Lung (tissue), 11 donors: ENCODE measurements at regions not wholly inside any gene's neighbourhood (a gene's known extent, or its start where the extent isn't known, plus 50 kb on each side); places are given as distances from the start of the nearest gene placed in this dataset.

Experiments
- ATAC-seq: fragments of 200-7000 bp; cut with Tn5 transposase; one replicate; pipeline ENCODE4 v1.9.1; 2020; ENCODE audit warnings: moderate number of reproducible peaks; ENCODE audit not compliant: insufficient read depth, low FRiP score
- DNase-seq, 3 donors: peaks; one replicate each; pipeline ENCODE4 v3.0.0-alpha.2; 2013 to 2017
- H3K27ac ChIP-seq, 2 donors: one replicate each; pipeline ENCODE4 v1.5.1; 2013; ENCODE audit warnings: mild to moderate bottlenecking in 2 of 2, moderate library complexity in 2 of 2, control low read depth in 1 of 2, inconsistent platforms in 1 of 2, low read depth in 1 of 2, low read length in 1 of 2
- H3K27me3 ChIP-seq, 3 donors: one replicate each; pipeline ENCODE4 v1.5.1; 2013; ENCODE audit warnings: low read length in 2 of 3; ENCODE audit not compliant: control insufficient read depth in 3 of 3, insufficient read depth in 3 of 3
- H3K36me3 ChIP-seq, 4 donors: one replicate each; pipeline ENCODE4 v1.5.1; 2013; ENCODE audit warnings: low read length in 4 of 4, mild to moderate bottlenecking in 1 of 4, moderate library complexity in 1 of 4; ENCODE audit not compliant: control insufficient read depth in 4 of 4, insufficient read depth in 4 of 4
- H3K4me1 ChIP-seq, 5 donors: one replicate each; pipeline ENCODE4 v1.5.1; 2013; ENCODE audit warnings: low read length in 5 of 5, mild to moderate bottlenecking in 2 of 5, moderate library complexity in 1 of 5; ENCODE audit not compliant: control insufficient read depth in 5 of 5, insufficient read depth in 5 of 5
- H3K4me3 ChIP-seq: one replicate; pipeline ENCODE4 v1.5.1; 2013; ENCODE audit warnings: mild to moderate bottlenecking, control low read depth, moderate library complexity
- H3K9ac ChIP-seq, 2 donors: one replicate each; pipeline ENCODE4 v1.5.1; 2013; ENCODE audit warnings: low read length in 2 of 2, control low read depth in 1 of 2; ENCODE audit not compliant: insufficient read depth in 1 of 2
- H3K9me3 ChIP-seq, 4 donors: one replicate each; pipeline ENCODE4 v1.5.1; 2013; ENCODE audit warnings: low read length in 3 of 4, mild to moderate bottlenecking in 1 of 4, moderate library complexity in 1 of 4; ENCODE audit not compliant: control insufficient read depth in 4 of 4, insufficient read depth in 3 of 4
- CTCF ChIP-seq: IDR thresholded peaks from 2 replicates; pipeline ENCODE4 v1.5.1; 2012; ENCODE audit warnings: mild to moderate bottlenecking; ENCODE audit errors: control extremely low read depth, extremely low read depth
- WGBS, 2 donors: extraction: QIAGEN DNeasy Blood & Tissue Kit; methylation state at CpG; one replicate each; pipeline ENCODE4 v1.1.7; 2013; 5-methylcytosine and 5-hydroxymethylcytosine counted together
- donor health status: control.
- donor health status: control.
- donor health status: Bipolar disorder and iron deficiency.
- donor health status: healthy.
- donor health status: DM: yes; HTN: yes; CAD: no.

- ATAC-seq (no peak), DNase-seq (peak in 2 of 3 donors; percentile 41 to 57)
- TF ChIP-seq CTCF = no peak
- H3K4me1 ChIP-seq = no peaks in the 10 kb centered on the region
- no peak overlapping the region for H3K27ac ChIP-seq
- no peak overlapping the region for H3K9ac ChIP-seq
- H3K9me3 ChIP-seq = peaks cover 0 to 12% (median 2%) of the 10 kb centered on the region in 4 donors
- 83 to 86% methylated on average over 11 of the region's 11 CpGs for WGBS, 2 donors
- no peak overlapping the region for H3K4me3 ChIP-seq
- no peaks in the 10 kb centered on the region for H3K36me3 ChIP-seq
- no peaks in the 10 kb centered on the region for H3K27me3 ChIP-seq
These were observed 134.3 kb downstream of the BRD1 start for GRCh38 chr22:49693416-49693815.

GRCh38 chr22:49692499-49693225, 135.0 kb downstream of the BRD1 start:
- no peak for ATAC-seq
- H3K4me1 ChIP-seq = no peaks in the 10 kb centered on the region
- no peak for TF ChIP-seq CTCF
- no peak overlapping the region for H3K27ac ChIP-seq
- no peak overlapping the region for H3K4me3 ChIP-seq
- no peak overlapping the region for H3K9ac ChIP-seq
- 78 to 87% methylated on average over 18 of the region's 18 CpGs for WGBS, 2 donors
- no peaks in the 10 kb centered on the region for H3K27me3 ChIP-seq
- no peaks in the 10 kb centered on the region for H3K36me3 ChIP-seq
- DNase-seq = no peak
- peaks cover 0 to 12% (median 2%) of the 10 kb centered on the region in 4 donors for H3K9me3 ChIP-seq

GRCh38 chr22:49691256-49691655, 136.4 kb downstream of the BRD1 start:
- no peak overlapping the region for H3K27ac ChIP-seq
- no peak overlapping the region for H3K4me3 ChIP-seq
- 81 to 95% methylated on average over 3 of the region's 3 CpGs for WGBS, 2 donors
- H3K36me3 ChIP-seq = no peaks in the 10 kb centered on the region
- DNase-seq (no peak), ATAC-seq (no peak)
- no peaks in the 10 kb centered on the region for H3K27me3 ChIP-seq
- H3K9me3 ChIP-seq = peaks cover 0 to 10% (median 2%) of the 10 kb centered on the region in 4 donors
- no peak for TF ChIP-seq CTCF
- H3K4me1 ChIP-seq = no peaks in the 10 kb centered on the region
- no peak overlapping the region for H3K9ac ChIP-seq
